ENCODE measurements at regions not wholly inside any gene's neighbourhood (a gene's known extent, or its start where the extent isn't known, plus 50 kb on each side); places are given as distances from the start of the nearest gene placed in this dataset.

GRCh38 chr2:149657401-149658040 is 69.9 kb upstream of the MMADHC start:
- DNase-seq = no peak
- H3K79me2 ChIP-seq (ENCODE audit: insufficient read depth) = no peaks in the 10 kb centered on the region
- TF ChIP-seq CTCF (IDR thresholded peaks at IDR 0.05) (no peak), JUND (IDR thresholded peaks at IDR 0.05) (no peak), MXI1 (IDR thresholded peaks at IDR 0.05; ENCODE audit: low read depth, low read length) (no peak), EP300 (IDR thresholded peaks at IDR 0.05; ENCODE audit: borderline replicate concordance in 1 of 2, low read depth in 1 of 2, low read length in 1 of 2) (no peak), GABPA (IDR thresholded peaks at IDR 0.05; ENCODE audit: low read depth) (no peak), ELF1 (IDR thresholded peaks at IDR 0.05) (no peak), YY1 (IDR thresholded peaks at IDR 0.05; ENCODE audit: low read depth) (no peak), EZH2phosphoT487 (IDR thresholded peaks at IDR 0.05; ENCODE audit: borderline replicate concordance, low read depth) (no peak), POLR2AphosphoS5 (IDR thresholded peaks at IDR 0.05; ENCODE audit: low read depth, low read length) (no peak), FOXJ3 (CRISPR knock-in tag; IDR thresholded peaks at IDR 0.05) (no peak), MAX (IDR thresholded peaks at IDR 0.05; ENCODE audit: low read depth) (no peak), RFX5 (IDR thresholded peaks at IDR 0.05; ENCODE audit: low read length) (no peak), USF2 (IDR thresholded peaks at IDR 0.05; ENCODE audit: borderline replicate concordance, low read depth, low read length) (no peak), ZBTB33 (IDR thresholded peaks at IDR 0.05; ENCODE audit: borderline replicate concordance, low read depth) (no peak), IRF3 (IDR thresholded peaks at IDR 0.05; ENCODE audit: low read depth, low read length) (no peak)
- H3K4me1 ChIP-seq (ENCODE audit: control insufficient read depth in 1 of 2, insufficient read depth in 2 of 2, low read depth in 1 of 2, low read length in 1 of 2) = peaks cover 0 to 17% of the 10 kb centered on the region in 2 experiments; a peak in 3 of 4 replicates
- no peak overlapping the region for H2AFZ ChIP-seq (ENCODE audit: low read depth)
- H3K4me3 ChIP-seq (ENCODE audit: low read depth in 2 of 2, low read length in 1 of 2) = no peak overlapping the region
- H3K4me2 ChIP-seq = no peak overlapping the region
- H3K9me2 ChIP-seq = no peaks in the 10 kb centered on the region
- H3F3A ChIP-seq (replicated peaks; ENCODE audit: insufficient read depth) = peaks cover 22% of the 10 kb centered on the region
- no peak overlapping the region for H3K9ac ChIP-seq
- no peak overlapping the region for H3K27ac ChIP-seq (ENCODE audit: low read depth in 2 of 2, low read length in 1 of 2)
- no peaks in the 10 kb centered on the region for H4K20me1 ChIP-seq (ENCODE audit: insufficient read depth)
- 86% methylated on average over 1 of the region's 1 CpG for WGBS (ENCODE audit: low lambda C conversion rate)
- POLR2A ChIA-PET = no interaction called here
- no peaks in the 10 kb centered on the region for H3K9me3 ChIP-seq
- CTCF ChIA-PET = interaction anchor here (1.6 kb wide), 1 partner anchor 96 kb away, joined by 4 read pairs; no protein-coding TSS in a partner anchor
- H3K36me3 ChIP-seq (replicated peaks in 1 of 2; ENCODE audit: control insufficient read depth in 1 of 2, insufficient read depth in 2 of 2, low read length in 1 of 2) = no peaks in the 10 kb centered on the region
- no peaks in the 10 kb centered on the region for H3K27me3 ChIP-seq (ENCODE audit: insufficient read depth)
